Left ventricle myocardium inferior (tissue), 1 donor: ENCODE measurements at regions not wholly inside any gene's neighbourhood (a gene's known extent, or its start where the extent isn't known, plus 50 kb on each side); places are given as distances from the start of the nearest gene placed in this dataset.

Source experiments
- DNase-seq: peaks from one replicate; pipeline ENCODE4 v3.0.0-alpha.2; 2020
- H3K27ac ChIP-seq: fragments of 200-600 bp; replicated peaks from 2 replicates; pipeline ENCODE4 v1.8.0; 2021
- H3K27me3 ChIP-seq: fragments of 200-600 bp; 2 replicates; pipeline ENCODE4 v1.8.0; 2021; ENCODE audit warnings: low read depth
- H3K36me3 ChIP-seq: fragments of 200-600 bp; 2 replicates; pipeline ENCODE4 v1.8.0; 2021
- H3K4me1 ChIP-seq: fragments of 200-600 bp; 2 replicates; pipeline ENCODE4 v1.8.0; 2021
- H3K4me3 ChIP-seq: fragments of 200-600 bp; 2 replicates; pipeline ENCODE4 v1.8.0; 2021; ENCODE audit warnings: mild to moderate bottlenecking, moderate library complexity
- H3K9me3 ChIP-seq: fragments of 200-600 bp; replicated peaks from 2 replicates; pipeline ENCODE4 v1.8.0; 2021
- intact Hi-C: fragments of 100-400 bp; cut with micrococcal nuclease; formaldehyde crosslinking; loops from one replicate; pipeline ENCODE4 v1.11.0; 2022
- TF ChIP-seq, protein P1 (sequence below): fragments of 200-600 bp; IDR thresholded peaks from 2 replicates; pipeline ENCODE4 v1.8.0; 2021; ENCODE audit warnings: antibody characterized with exemption, mild to moderate bottlenecking, borderline replicate concordance
- donor health status: DM: no; HTN: yes; CAD: no; lungs with severe emphysema.

DNA sequence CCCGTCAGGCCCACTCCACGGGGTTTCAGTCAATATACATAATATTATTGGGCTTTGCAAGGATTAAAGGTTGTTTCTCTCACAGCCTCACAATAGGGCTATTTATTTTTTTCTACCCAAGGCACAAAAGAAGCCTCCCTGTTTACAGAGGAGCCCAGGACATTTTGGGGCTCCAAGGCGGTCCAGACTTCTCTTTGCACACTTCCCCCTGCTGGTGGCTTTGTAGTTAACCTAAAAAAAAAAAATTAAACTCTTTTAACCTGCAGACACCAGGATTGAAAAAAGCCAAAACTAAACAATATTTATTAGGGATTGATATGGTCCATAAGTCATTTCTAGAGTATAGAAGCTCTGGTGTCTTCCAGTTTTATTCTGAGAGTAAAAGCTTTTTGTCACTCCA is 169.7 kb upstream of the ZFHX3 start:
- Histone ChIP-seq H3K36me3 (no peaks in the 10 kb centered on the region), H3K27ac (no peak overlapping the region), H3K4me1 (no peaks in the 10 kb centered on the region), H3K9me3 (peaks cover 9% of the 10 kb centered on the region), H3K4me3 (no peak overlapping the region), H3K27me3 (no peaks in the 10 kb centered on the region)
- intact Hi-C loops = no loop called here
- TF ChIP-seq, protein P1, sequence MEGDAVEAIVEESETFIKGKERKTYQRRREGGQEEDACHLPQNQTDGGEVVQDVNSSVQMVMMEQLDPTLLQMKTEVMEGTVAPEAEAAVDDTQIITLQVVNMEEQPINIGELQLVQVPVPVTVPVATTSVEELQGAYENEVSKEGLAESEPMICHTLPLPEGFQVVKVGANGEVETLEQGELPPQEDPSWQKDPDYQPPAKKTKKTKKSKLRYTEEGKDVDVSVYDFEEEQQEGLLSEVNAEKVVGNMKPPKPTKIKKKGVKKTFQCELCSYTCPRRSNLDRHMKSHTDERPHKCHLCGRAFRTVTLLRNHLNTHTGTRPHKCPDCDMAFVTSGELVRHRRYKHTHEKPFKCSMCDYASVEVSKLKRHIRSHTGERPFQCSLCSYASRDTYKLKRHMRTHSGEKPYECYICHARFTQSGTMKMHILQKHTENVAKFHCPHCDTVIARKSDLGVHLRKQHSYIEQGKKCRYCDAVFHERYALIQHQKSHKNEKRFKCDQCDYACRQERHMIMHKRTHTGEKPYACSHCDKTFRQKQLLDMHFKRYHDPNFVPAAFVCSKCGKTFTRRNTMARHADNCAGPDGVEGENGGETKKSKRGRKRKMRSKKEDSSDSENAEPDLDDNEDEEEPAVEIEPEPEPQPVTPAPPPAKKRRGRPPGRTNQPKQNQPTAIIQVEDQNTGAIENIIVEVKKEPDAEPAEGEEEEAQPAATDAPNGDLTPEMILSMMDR = no peak
- DNase-seq = no peak

- intact Hi-C loops = no loop called here
- TF ChIP-seq, protein P1 = no peak
- no peak for DNase-seq
- no peaks in the 10 kb centered on the region for H3K27me3 ChIP-seq
- no peak overlapping the region for H3K27ac ChIP-seq
- H3K9me3 ChIP-seq = peaks cover 5% of the 10 kb centered on the region
- H3K4me3 ChIP-seq = no peak overlapping the region
- H3K36me3 ChIP-seq = no peaks in the 10 kb centered on the region
- no peaks in the 10 kb centered on the region for H3K4me1 ChIP-seq
Observed at GRCh38 chr16:73216932-73217331, 169.0 kb upstream of the ZFHX3 start.

DNA sequence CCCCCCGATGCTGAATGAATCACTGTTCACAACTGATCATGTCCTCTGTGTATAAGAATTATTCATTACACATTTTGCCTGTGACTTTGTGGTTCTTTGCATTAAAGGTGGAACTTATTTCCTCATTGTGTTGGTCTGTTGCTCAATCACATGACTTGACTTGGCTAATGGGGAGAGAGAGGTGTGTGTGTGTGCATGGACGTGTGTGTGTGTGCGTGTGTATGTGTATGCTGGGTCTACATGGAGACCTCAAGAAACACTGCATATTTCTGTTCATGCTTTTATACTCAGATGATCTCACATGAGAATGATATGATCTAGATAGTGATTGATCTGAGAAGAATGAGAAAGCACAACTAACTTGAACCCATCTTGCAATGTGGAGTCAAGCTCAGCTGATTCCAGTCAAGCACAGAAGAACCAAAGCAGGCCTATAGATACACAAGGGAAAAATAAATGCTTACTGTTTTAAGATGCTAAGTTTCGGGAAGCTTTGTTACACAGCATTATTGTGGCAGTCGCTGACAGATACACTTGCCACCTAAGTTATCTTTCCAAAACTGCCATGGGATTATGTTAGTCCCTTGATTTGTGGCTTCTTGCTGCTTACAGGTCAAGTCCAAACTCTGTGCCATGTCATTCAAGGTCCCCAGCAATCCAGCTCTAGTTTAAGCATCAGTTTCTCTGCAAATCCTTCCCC is 167.9 kb upstream of the ZFHX3 start:
- H3K4me3 ChIP-seq = no peak overlapping the region
- no peaks in the 10 kb centered on the region for H3K36me3 ChIP-seq
- H3K27me3 ChIP-seq = no peaks in the 10 kb centered on the region
- peak overlapping the region; percentile 43 for H3K27ac ChIP-seq
- no peak for DNase-seq
- intact Hi-C loops = no loop called here
- H3K9me3 ChIP-seq = peaks cover 5% of the 10 kb centered on the region
- TF ChIP-seq, protein P1 = no peak
- H3K4me1 ChIP-seq = no peaks in the 10 kb centered on the region

DNA sequence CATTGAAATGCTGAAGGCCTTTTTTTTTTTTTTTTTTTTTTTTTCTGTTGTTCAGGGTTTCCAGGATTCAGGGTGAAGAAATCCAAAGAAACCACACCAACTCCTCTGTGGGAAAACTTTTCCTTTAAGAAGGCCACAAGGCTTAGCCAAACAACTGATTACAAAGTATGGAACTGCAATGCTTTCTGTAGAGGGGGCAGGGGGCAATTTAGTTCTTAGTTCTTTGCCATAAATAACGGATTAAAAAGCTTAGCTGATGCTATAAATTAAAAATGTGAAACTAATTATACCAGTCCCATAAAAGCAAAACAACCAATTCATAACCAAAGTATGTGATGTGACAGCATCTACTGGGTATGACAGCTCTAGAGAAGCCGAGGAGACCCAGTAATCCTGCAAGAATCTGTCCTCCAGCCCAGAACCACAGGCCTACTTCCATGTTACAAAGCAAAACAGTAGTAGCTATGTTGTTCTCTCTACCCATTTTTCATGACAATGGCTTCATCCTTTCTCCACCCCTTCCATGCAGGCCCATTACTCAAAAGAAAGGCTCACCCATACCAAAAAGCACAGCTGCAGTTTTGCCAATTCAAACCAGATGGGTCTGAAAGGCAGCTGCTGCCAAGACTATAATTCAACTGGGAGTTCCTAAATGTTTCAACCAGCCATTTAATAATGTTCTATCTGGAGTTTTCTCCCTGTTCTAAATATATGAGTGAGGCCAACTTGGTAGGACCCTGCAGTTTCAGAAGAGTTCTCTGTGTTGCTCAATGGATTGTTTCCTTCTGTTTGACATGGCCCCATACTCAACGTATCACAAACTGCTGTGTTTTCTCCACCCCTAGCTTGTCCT is 167.1 kb upstream of the ZFHX3 start:
- no peak overlapping the region for H3K4me3 ChIP-seq
- intact Hi-C loops = no loop called here
- peaks cover 5% of the 10 kb centered on the region for H3K9me3 ChIP-seq
- H3K36me3 ChIP-seq = no peaks in the 10 kb centered on the region
- TF ChIP-seq, protein P1 = no peak
- DNase-seq = no peak
- H3K27ac ChIP-seq = peak overlapping the region; percentile 53
- H3K4me1 ChIP-seq = no peaks in the 10 kb centered on the region
- no peaks in the 10 kb centered on the region for H3K27me3 ChIP-seq

- intact Hi-C loops = no loop called here
- H3K4me3 ChIP-seq = no peak overlapping the region
- no peak overlapping the region for H3K27ac ChIP-seq
- TF ChIP-seq, protein P1 = no peak
- no peaks in the 10 kb centered on the region for H3K36me3 ChIP-seq
- peaks cover 12% of the 10 kb centered on the region for H3K9me3 ChIP-seq
- H3K4me1 ChIP-seq = no peaks in the 10 kb centered on the region
- no peaks in the 10 kb centered on the region for H3K27me3 ChIP-seq
- DNase-seq = no peak
Observed at GRCh38 chr16:73213732-73214455, 166.0 kb upstream of the ZFHX3 start.
